A172 (cell line): ENCODE measurements at regions not wholly inside any gene's neighbourhood (a gene's known extent, or its start where the extent isn't known, plus 50 kb on each side); places are given as distances from the start of the nearest gene placed in this dataset.
"Not testable (repeated sequence)": the region's sequence is repeated elsewhere in the genome, so short reads cannot be mapped to it uniquely, and the experiment has no call there.

Experiments used
- DNase-seq: peaks from one replicate; pipeline ENCODE4 v3.0.0-alpha.2; 2015; ENCODE audit warnings: low spot score

DNA sequence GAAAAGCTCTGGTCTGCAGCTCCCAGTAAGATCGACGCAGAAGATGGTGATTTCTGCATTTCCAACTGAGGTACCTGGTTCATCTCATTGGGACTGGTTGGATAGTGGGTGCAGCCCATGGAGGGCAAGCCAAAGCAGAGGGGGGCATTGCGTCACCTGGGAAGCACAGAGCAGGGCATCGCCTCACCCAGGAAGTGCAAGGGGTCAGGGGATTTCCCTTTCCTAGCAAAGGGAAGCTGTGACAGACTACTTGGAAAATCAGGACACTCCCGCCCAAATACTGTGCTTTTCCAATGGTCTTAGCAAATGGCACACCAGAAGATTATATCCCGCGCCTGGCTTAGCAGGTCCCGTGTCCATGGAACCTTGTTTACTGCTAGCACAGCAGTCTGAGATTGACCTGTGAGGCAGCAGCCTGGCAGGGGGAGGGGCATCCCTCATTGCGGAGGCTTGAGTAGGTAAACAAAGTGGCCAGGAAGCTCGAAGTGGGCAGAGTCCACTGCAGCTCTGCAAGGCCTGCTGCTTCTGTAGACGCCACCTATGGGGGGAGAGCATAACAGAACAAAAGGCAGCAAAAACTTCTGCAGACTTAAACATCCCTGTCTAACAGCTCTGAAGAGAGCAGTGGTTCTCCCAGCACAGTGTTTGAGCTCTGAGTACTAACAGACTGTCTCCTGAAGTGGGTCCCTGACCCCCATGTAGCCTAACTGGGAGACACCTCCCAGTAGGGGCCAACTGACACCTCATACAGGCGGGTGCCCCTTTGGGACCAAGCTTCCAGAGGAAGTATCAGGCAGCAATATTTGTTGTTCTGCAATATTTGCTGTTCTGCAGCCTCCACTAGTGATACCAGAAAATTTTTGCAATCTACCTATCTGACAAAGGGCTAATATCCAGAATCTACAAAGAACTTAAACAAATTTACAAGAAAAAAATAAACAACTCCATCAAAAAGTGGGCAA, 871.7 kb downstream of the IGSF11 start:
- DNase-seq, result not testable (repeated sequence)

DNA sequence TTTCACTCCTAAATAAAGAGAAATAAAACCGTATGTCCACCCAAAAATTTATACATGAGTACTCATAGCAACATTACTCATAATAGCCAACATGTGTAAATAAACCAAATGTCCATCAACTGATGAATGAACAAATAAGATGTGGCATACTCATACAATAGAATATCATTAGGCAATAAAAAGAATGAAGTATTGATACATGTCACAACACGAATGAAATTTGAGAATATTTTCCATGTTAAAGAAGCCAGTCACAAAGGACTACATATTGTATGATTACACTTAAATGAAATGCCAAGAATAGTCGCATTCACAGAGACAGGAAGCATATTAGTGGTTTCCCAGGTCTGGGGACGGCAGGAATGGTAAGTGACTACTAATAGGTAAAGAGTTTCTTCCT, 869.2 kb downstream of the IGSF11 start:
- DNase-seq, result no peak

DNA sequence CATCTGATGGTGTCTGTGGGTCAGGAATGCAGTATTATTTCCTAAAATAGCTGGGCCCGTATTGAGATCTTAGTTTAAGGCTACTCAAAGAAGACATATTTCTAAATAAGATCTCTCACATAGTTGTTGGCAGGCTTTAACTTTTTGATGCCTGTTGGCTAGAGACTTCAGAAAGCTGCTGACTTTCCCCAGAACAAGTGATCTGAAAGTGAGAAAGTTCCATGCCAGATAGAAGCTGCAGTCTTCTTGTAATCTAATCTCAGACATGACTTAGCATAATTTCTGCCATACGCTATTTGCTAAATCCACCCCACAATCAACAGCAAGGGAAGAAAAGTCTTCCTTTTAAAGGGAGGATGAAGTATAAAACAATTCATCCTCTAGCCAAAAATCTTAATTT, 867.1 kb downstream of the IGSF11 start:
- DNase-seq, result no peak

DNA sequence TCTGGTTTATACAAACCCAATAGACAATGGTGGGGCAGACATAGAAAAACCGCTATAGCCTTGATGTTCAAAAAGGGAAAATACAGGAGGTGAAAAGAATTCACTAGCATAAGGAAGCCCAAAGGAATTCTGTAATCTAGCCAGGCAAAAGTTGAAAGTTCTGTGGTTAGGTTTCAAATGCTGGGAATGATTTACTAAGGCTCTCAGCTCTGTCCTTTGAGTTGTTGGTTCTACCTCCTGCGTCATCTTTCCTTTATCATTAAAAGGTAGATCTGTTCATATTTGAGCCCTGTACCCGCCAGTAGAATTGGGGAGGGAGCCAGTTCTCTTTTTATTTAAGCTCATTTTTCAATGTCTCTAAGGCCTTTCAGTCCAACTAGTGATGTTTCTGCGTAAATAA, 866.5 kb downstream of the IGSF11 start:
- no peak for DNase-seq

DNA sequence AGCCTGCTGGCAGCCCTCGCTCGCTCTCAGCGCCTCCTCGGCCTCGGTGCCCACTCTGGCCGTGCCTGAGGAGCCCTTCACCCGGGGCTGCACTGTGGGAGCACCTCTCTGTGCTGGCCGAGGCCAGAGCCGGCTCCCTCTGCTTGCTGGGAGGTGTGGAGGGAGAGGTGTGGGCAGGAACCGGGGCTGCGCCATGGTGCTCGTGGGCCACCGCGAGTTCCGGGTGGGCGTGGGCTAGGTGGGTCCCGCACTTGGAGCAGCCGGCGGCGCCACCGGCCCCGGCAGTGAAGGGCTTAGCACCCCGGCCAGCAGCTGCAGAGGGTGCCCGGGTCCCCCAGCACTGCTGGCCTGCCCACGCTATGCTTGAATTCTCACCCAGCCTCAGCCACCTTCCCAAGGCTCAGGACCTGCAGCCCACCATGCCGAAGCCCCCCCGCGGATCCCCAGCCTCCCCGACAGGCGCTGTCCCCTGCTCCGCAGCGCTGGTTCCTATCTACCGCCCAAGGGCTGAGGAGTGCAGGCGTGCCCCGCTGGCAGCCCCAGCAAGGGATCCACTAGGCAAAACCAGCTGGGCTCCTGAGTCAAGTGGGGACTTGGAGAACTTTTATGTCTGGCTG, 863.3 kb downstream of the IGSF11 start:
- DNase-seq, result no peak

DNA sequence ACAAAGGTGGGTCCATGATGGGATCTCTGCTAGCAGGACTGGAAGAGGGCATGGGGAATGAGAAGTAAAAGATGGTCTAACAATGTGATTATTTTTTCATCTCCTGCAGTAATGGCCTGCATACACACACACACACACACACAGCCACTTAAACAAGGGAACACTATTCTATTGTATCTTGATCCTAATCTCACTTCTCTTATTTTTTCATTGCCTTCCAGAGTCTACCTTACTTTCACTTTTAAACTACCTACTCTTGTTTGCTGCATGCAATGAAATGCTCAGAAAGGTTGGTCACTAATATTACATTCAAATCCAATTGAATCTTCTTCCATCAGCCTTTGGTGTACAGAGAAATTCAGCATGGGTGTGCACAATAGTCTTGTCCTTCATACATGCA, 853.8 kb downstream of the IGSF11 start:
- DNase-seq, result no peak

DNA sequence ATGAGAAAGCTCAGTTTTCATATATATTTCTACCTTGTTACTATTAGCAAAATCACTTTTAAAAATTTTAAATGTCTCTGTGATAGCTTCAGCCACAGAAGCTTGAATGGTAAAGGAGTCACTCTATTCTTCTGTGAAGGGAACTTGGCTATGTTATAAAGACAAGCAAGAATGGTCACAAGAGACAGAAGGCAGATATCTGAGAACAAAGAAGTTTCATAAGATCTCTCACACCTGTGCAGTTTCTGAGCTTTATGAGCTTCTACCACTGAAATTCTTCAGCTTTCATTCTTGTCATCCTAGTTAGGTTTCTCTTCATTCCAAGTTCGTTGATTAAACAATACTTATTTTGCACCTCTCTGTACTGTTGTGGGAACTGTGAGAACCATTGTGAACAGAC, 853.4 kb downstream of the IGSF11 start:
- no peak for DNase-seq

DNA sequence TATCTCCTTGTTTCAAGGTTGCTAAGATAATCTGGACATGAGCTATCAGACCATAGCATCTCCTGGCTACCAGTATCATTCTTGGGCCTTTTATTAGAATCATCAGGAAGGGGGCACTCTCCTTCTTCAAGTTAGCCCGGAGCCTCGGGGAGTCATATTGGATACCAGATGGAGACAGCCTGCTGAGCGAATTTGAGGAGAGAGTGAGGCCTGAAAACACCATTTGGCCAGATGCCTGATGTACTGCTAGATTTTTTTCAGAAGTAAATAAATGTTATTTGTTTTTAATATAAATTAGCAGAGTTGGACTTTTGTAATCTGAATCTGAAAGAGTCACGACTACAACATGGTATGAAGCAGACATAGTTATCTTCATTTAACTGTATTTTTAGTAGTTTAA, 848.6 kb downstream of the IGSF11 start:
- DNase-seq, result no peak

DNA sequence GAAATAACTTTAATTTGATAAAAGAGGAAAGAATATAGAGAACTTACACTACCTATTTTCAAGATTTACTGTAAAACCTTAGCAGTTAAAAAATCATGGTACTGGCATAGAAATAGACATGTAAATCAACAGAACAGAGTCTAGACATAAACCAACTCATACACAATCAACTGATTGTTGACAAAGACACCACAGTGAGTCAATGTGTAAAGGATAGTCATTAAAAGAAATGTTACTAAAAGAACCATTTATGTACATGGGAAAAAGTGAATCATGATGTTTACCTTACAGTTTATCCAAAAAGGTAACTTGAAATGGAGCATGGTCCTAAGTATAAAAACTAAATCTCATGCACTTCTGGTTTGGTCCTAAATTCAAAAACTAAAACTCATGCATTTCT, 847.4 kb downstream of the IGSF11 start:
- no peak for DNase-seq

DNA sequence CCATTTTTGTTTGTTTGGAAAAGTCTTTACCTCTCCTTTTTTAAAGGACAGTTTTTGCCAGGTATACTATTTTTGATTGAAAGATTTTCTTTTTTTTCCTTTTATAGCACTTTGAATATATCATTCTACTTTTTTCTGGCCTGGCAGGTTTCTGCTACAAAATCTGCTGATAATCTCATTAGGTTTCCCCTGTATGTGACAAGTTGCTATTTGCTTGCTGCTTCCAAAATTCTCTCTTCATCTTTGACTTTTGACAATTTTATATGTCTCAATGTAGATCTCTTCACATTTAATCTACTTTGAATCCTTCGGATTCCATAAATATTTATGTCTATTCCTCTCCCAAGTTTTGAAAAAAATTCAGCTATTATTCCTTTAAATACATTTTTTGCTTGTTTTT, 838.5 kb downstream of the IGSF11 start:
- no peak for DNase-seq

DNA sequence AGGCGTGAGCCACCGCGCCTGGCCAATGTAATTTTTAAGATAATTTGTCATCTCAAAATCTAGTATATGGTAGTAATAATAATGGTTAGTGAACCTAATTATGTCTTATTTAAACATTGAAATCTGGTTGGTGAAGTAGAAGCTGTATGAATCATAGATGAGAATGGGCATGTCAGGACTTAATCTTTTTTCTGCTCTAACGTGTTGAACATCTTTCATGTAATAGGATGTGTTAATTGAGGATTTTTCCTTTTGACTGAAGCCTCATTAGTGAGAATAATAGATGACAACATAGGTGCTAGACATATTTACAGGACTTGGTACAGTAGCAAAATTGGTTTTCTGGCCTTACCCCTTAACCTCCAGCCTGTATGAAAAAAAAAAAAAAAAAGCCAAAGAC, 835.6 kb downstream of the IGSF11 start:
- no peak for DNase-seq

DNA sequence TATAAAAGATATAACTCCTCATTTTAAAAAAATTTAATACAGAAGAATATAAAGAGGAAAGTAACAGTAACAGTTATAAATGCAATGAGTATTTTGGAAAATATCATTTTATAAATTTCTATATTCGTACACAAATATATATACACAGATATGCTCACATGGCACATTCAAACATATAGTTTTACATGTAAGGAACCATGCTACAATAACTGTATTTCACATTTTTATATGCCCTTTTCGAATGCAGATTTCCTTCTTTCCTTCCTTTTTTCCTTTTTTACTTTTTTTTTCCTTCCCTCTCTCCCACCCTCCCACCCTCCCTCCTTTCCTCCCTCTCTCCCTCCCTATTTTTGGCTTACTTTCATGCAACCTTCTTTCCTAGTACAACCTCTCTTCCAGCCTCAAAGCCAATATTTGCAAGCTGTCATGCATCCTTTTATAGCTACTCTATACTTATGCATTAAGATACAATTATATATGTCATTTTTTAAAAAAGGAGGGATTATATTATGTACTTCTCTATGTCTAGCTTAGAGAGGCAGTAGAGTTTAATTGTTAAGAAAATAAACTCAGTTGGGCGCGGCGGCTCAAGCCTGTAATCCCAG, 830.5 kb downstream of the IGSF11 start:
- DNase-seq, result no peak

DNA sequence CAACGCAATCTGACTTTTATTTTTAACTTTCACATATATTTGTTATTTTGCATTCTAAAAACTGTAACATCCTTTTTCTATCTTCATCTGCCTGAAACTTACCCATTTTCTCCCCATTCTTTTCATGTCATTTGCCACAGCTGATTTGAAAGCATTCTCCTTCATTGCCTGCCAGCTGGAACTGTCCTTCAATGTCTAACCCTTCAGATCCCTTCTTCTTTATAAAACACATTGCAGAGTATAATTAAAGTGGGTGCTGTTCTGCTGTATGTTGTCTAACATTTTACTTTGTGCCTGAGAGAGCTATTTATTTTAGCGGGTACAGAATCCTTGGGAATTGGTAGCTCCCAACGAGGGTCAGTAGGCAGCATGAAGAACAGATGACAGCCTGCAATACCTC, 827.4 kb downstream of the IGSF11 start:
- no peak for DNase-seq

DNA sequence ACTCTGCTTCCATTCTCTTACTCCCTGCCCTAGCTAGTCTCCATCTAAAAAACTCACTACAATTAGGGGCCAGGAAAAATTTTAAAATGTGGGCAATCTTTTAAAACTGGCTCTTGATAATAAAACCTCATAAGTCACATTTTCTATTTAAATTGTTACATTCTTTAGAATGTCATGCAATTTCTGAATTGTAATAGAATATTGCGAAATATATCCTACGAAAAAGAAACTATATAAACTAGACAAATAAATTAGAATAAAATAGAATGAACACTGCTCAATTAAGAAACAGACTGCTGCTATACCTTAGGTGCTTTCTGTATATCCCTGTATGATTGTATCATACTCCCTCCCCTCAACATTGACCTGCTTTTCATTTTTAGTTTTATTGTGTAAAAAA, 826.0 kb downstream of the IGSF11 start:
- no peak for DNase-seq

DNA sequence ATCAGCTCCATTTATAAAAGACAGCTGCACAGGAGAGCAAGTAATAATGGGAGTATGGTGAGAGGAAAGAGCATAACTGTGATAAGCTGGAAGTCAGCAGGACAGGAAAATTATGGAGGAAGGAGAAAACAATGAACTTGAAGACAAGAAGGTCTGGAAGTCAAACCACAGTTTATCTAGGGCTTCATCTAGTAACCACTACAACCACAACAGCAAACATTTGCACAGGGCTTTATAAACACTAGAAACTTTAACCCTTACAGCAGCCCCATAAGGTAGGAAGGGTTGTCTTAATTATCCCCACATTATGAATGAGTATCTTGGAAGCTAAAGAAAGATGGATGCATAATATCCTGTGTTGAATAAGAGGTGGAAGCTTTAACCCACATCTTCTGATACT, 820.8 kb downstream of the IGSF11 start:
- DNase-seq, result no peak

DNA sequence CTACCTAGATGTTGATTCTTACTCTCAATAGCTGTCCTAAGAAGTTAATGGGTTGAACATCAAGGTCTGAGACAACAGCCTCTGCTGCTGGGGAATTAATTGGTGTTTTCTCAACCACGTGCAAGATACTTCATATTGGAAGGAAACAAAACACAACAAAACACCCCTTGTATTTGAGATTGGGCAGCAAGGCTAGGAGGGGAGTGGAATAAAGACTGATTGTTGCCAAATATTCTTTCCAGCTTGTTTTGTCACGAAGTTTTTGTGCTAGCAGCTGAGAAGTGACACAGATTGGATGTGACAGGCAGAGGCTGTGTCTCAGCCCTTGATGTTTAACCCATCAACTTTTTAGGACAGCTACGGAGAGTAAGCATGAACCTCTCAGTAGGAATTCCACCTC, 808.4 kb downstream of the IGSF11 start:
- DNase-seq, result no peak

DNA sequence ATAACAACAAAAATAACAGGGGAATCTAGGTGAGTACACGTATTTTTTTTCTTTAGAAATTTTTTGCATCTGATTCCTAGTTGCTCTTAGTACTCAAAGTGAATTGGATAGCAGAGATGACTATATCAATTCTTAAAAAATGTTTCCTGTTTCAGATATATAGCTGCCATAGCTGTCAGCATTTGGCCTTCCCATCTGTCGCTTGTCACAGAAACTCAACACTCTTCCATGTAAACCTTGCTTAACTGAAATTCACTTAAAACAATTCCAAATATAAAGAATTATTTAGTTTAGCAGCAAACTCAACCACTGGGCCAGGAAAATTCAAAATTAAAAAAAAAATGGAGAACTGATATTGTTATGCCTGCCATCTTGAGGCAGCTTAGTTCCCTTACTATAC, 807.5 kb downstream of the IGSF11 start:
- no peak for DNase-seq

DNA sequence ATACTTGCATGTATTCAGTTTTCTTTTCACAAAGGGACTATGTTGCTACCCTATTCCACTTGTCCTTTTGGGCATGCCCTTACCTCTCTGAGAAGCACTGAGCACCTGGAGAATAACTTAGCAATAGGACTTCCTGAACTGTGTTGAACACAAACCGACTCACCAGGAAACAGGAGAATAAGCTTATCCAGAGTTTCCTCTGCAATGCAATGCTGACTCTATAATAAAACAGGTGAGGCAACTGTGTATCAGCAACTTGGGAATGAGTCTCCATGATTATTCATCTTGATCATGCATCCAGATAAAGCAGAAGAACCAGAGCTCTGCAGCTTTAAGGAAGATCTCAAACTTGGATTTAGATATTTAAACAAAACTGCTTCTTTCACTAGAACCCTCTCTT, 806.5 kb downstream of the IGSF11 start:
- DNase-seq, result no peak

DNA sequence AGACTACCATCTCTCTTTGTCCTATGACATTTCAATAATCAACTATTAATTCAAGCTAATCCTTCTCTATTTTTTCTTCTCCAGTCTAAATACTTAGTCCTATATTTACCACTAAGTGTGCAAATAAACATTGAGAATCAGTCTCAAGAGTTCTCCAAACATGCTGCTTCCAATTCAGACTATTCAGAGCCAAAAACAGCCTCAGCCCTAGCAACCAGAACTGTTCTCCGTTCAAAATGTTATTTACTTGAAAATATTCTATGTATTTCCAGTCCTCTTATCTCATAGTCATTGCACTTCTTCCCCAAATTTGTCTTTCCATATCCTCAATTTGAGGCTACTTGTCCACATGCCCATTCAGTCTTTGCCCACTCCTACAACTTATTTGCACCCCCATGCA, 805.5 kb downstream of the IGSF11 start:
- DNase-seq, result no peak

DNA sequence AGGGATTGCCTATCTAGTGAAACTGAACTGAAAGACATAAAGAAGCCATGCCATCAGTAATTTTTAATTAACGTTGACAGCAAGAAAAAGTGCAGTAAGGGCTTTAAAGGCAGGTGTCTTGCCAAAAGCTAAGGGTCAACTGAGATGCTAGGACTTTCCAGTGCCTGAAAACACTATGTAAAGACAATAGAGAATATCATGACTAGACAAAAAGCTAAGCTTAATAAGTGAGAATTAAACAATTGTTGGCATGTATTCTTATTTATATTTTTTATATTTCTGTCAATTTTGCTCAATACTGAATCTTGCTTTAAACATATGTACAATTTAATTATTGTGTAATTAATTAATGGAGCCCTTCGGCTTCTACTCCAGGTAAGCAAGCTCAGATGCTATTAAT, 803.1 kb downstream of the IGSF11 start:
- no peak for DNase-seq

DNA sequence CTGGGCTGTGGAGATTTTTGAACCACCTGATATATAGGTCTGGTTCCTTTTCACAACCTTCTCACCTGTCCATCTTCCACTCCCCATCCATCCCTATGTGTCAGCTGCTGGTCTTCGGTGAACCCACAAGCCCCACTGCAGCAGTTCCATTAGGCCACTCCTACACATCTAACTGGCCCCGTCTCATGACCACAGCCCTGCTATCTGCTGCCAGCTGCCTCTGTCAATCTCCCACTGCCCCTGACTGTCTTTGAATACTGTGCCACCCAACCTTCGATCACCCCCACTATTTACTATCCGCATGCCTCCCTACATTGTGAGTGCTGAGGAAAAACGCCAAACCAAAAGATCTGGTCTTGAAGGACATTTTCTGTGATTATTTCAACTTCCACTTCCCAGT, 795.4 kb downstream of the IGSF11 start:
- no peak for DNase-seq

DNA sequence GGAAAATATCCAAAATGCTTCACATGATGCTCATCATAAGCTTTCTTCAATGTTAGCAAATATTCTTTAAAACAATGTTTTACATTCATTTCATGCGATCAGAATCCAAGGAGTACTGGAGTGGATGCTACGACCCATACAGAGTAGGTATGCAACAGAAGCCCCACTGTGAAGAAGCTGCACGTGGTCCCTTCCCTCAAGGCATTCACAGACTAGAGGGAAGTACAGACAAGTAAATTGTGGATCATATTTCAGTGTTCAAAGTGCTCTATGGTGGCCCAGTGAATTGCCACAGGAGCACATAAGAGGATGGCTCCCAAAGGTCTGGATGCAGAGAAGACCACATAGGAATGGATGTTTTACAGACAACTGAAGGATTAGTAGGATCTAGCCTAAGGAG, 789.9 kb downstream of the IGSF11 start:
- no peak for DNase-seq

DNA sequence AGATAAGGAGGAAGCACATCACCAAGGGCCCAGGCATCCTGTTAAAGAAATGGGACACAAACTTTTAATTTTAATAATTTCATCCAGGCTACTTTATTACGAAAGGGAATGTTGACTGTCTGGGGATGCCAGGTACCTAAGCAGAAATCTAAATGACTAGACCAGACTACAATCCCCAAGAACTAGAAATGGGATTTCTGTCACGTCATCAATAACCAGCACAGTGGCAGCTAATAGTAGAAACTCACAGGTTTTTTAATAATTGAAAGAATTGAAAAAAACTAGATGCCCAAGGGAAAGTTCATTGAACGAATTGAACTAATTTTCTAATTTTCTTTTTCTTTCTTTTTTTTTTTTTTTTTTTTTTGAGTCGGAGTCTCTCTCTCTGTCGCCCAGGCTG, 789.3 kb downstream of the IGSF11 start:
- DNase-seq, result no peak
